IMR-90 (cell line): ENCODE measurements at regions not wholly inside any gene's neighbourhood (a gene's known extent, or its start where the extent isn't known, plus 50 kb on each side); places are given as distances from the start of the nearest gene placed in this dataset.

ENCODE experiments used
- BHLHE40 ChIP-seq: fragments of 150-350 bp; IDR thresholded peaks from 2 replicates; pipeline ENCODE4 v1.6.1; 2016; ENCODE audit warnings: mild to moderate bottlenecking, low read depth, low read length
- CEBPB ChIP-seq: IDR thresholded peaks from 2 replicates; pipeline ENCODE4 v1.6.1; 2012; ENCODE audit warnings: low read depth, low read length, improper control_type of control experiment
- MXI1 ChIP-seq: IDR thresholded peaks from 2 replicates; pipeline ENCODE4 v1.6.1; 2012; ENCODE audit warnings: low read depth, mild to moderate bottlenecking, low read length, moderate library complexity, borderline replicate concordance
- POLR2A ChIP-seq: IDR thresholded peaks from 2 replicates; pipeline ENCODE4 v1.6.1; 2012; ENCODE audit warnings: mild to moderate bottlenecking, low read depth, low read length
- RAD21 ChIP-seq: IDR thresholded peaks from 2 replicates; pipeline ENCODE4 v1.6.1; 2012; ENCODE audit warnings: low read length, improper control_type of control experiment
- RFX5 ChIP-seq: IDR thresholded peaks from 2 replicates; pipeline ENCODE4 v1.8.0; 2012; ENCODE audit warnings: low read depth, mild to moderate bottlenecking, low read length, moderate library complexity
- TF ChIP-seq, protein P1 (sequence below): fragments of 150-350 bp; IDR thresholded peaks from 2 replicates; pipeline ENCODE4 v1.6.1; 2016; ENCODE audit warnings: low read depth, mild to moderate bottlenecking, low read length, moderate library complexity, borderline replicate concordance
- TF ChIP-seq, protein P2 (sequence below): conservative IDR thresholded peaks from 2 replicates; pipeline ENCODE4 v1.5.1; 2012; ENCODE audit warnings: mild to moderate bottlenecking, low read depth, low read length, improper control_type of control experiment
- TF ChIP-seq, protein P3 (sequence below): fragments of 150-350 bp; IDR thresholded peaks from 2 replicates; pipeline ENCODE4 v1.6.1; 2017; ENCODE audit warnings: mild to moderate bottlenecking, antibody characterized with exemption, low read length, low read depth

DNA sequence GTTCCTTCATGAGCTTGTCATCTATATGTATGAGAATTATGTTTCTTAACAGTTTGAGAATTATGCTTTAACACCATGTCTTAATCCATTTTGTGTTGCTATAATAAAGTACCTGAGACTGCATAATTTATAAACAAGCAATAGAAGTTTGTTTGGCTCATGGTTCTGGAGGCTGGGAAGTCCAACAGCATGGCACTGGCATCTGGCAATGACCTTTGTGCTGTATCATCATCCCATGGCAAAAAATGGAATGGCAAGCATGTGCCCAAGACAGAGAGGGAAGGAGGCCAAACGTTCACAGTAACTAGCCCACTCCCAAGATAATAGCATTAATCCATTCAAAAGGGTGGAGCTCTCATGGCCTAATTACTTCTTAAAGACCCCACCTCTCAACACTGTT, 67.6 kb downstream of the MTX3 start:
- TF ChIP-seq, protein P1, sequence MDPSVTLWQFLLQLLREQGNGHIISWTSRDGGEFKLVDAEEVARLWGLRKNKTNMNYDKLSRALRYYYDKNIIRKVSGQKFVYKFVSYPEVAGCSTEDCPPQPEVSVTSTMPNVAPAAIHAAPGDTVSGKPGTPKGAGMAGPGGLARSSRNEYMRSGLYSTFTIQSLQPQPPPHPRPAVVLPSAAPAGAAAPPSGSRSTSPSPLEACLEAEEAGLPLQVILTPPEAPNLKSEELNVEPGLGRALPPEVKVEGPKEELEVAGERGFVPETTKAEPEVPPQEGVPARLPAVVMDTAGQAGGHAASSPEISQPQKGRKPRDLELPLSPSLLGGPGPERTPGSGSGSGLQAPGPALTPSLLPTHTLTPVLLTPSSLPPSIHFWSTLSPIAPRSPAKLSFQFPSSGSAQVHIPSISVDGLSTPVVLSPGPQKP: no peak
- TF ChIP-seq CEBPB (no peak), POLR2A (no peak), BHLHE40 (no peak), MXI1 (no peak), RFX5 (no peak), RAD21 (no peak)
- TF ChIP-seq, protein P2, sequence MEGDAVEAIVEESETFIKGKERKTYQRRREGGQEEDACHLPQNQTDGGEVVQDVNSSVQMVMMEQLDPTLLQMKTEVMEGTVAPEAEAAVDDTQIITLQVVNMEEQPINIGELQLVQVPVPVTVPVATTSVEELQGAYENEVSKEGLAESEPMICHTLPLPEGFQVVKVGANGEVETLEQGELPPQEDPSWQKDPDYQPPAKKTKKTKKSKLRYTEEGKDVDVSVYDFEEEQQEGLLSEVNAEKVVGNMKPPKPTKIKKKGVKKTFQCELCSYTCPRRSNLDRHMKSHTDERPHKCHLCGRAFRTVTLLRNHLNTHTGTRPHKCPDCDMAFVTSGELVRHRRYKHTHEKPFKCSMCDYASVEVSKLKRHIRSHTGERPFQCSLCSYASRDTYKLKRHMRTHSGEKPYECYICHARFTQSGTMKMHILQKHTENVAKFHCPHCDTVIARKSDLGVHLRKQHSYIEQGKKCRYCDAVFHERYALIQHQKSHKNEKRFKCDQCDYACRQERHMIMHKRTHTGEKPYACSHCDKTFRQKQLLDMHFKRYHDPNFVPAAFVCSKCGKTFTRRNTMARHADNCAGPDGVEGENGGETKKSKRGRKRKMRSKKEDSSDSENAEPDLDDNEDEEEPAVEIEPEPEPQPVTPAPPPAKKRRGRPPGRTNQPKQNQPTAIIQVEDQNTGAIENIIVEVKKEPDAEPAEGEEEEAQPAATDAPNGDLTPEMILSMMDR: no peak
- TF ChIP-seq, protein P3, sequence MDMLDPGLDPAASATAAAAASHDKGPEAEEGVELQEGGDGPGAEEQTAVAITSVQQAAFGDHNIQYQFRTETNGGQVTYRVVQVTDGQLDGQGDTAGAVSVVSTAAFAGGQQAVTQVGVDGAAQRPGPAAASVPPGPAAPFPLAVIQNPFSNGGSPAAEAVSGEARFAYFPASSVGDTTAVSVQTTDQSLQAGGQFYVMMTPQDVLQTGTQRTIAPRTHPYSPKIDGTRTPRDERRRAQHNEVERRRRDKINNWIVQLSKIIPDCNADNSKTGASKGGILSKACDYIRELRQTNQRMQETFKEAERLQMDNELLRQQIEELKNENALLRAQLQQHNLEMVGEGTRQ: no peak
